Peyer's patch (tissue), 4 donors: ENCODE measurements at regions not wholly inside any gene's neighbourhood (a gene's known extent, or its start where the extent isn't known, plus 50 kb on each side); places are given as distances from the start of the nearest gene placed in this dataset.

Experiments
- POLR2A ChIP-seq, 2 donors: fragments of 450-650 bp; IDR thresholded peaks; one replicate each; pipeline ENCODE4 v1.5.1; 2017; ENCODE audit warnings: antibody characterized with exemption in 2 of 2, mild to moderate bottlenecking in 2 of 2, moderate library complexity in 2 of 2
- TF ChIP-seq, protein P1 (sequence below), 6 experiments: fragments of 450-650 bp in 4 of 6; fragments of 200-600 bp in 2 of 6; sonication (generic) in 1 of 6; IDR thresholded peaks; one replicate each; pipeline ENCODE4 v1.5.1; 2017 to 2019; ENCODE audit warnings: antibody characterized with exemption in 6 of 6, mild to moderate bottlenecking in 3 of 6, moderate library complexity in 1 of 6

GRCh38 chr5:96530901-96531300, 97.9 kb upstream of the PCSK1 start:
- TF ChIP-seq, protein P1, sequence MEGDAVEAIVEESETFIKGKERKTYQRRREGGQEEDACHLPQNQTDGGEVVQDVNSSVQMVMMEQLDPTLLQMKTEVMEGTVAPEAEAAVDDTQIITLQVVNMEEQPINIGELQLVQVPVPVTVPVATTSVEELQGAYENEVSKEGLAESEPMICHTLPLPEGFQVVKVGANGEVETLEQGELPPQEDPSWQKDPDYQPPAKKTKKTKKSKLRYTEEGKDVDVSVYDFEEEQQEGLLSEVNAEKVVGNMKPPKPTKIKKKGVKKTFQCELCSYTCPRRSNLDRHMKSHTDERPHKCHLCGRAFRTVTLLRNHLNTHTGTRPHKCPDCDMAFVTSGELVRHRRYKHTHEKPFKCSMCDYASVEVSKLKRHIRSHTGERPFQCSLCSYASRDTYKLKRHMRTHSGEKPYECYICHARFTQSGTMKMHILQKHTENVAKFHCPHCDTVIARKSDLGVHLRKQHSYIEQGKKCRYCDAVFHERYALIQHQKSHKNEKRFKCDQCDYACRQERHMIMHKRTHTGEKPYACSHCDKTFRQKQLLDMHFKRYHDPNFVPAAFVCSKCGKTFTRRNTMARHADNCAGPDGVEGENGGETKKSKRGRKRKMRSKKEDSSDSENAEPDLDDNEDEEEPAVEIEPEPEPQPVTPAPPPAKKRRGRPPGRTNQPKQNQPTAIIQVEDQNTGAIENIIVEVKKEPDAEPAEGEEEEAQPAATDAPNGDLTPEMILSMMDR (IDR thresholded peaks at IDR 0.05), result no peak
- no peak for TF ChIP-seq POLR2A (IDR thresholded peaks at IDR 0.05)
